ENCODE measurements at regions not wholly inside any gene's neighbourhood (a gene's known extent, or its start where the extent isn't known, plus 50 kb on each side); places are given as distances from the start of the nearest gene placed in this dataset.

GRCh38 chr4:60721685-60722084 is 478.4 kb upstream of the ADGRL3 start:
- TF ChIP-seq GATA2 (IDR thresholded peaks at IDR 0.05; ENCODE audit: low read depth, low read length) (no peak), GATA3 (IDR thresholded peaks at IDR 0.05; ENCODE audit: low read depth, low read length) (no peak)
